SU-DHL-6 (cell line): ENCODE measurements at regions not wholly inside any gene's neighbourhood (a gene's known extent, or its start where the extent isn't known, plus 50 kb on each side); places are given as distances from the start of the nearest gene placed in this dataset.

Source experiments
- H2AFZ ChIP-seq: fragments of 200-600 bp; sonication (generic); 2 replicates; pipeline ENCODE4 v1.6.1; 2014; ENCODE audit warnings: low read depth, mild to moderate bottlenecking, moderate library complexity, mixed read lengths, antibody characterized with exemption, low read length; ENCODE audit not compliant: severe bottlenecking
- H3F3A ChIP-seq: fragments of 200-600 bp; shearing (Covaris generic); 2 replicates; pipeline ENCODE4 v1.6.0; 2016; ENCODE audit warnings: antibody characterized with exemption, mild to moderate bottlenecking; ENCODE audit not compliant: insufficient read depth
- H3K27ac ChIP-seq: fragments of 200-600 bp; sonication (generic); 2 replicates; pipeline ENCODE4 v1.5.1; 2016; ENCODE audit warnings: low read depth, mild to moderate bottlenecking, low read length, moderate library complexity, mixed read lengths
- H3K27me3 ChIP-seq: fragments of 200-600 bp; sonication (generic), shearing (Covaris generic); 2 replicates; pipeline ENCODE4 v1.6.0; 2014; ENCODE audit warnings: mild to moderate bottlenecking, low read length
- H3K36me3 ChIP-seq: fragments of 200-600 bp; sonication (generic); 2 replicates; pipeline ENCODE4 v1.6.1; 2014; ENCODE audit warnings: mild to moderate bottlenecking, low read length, mixed read lengths
- H3K4me2 ChIP-seq: fragments of 300-600, 200-600 bp; shearing (Covaris generic), sonication (generic); 2 replicates; pipeline ENCODE4 v1.6.0; 2014; ENCODE audit warnings: low read length, low read depth, mild to moderate bottlenecking; ENCODE audit not compliant: poor library complexity, severe bottlenecking
- H3K4me3 ChIP-seq: fragments of 200-600 bp; sonication (generic); 2 replicates; pipeline ENCODE4 v1.5.1; 2014; ENCODE audit warnings: antibody characterized with exemption, low read length, mild to moderate bottlenecking, mixed read lengths; ENCODE audit not compliant: insufficient read depth, poor library complexity, severe bottlenecking
- H3K79me2 ChIP-seq: fragments of 200-600 bp; sonication (generic); 2 replicates; pipeline ENCODE4 v1.6.1; 2014; ENCODE audit warnings: mild to moderate bottlenecking, low read length, moderate library complexity; ENCODE audit not compliant: insufficient read depth
- H3K9ac ChIP-seq: fragments of 200-600 bp; sonication (generic); 2 replicates; pipeline ENCODE4 v1.7.0; 2014; ENCODE audit warnings: mild to moderate bottlenecking, low read length
- H3K9me2 ChIP-seq: fragments of 200-600 bp; sonication (generic); replicated peaks from 2 replicates; pipeline ENCODE4 v1.6.1; 2014; ENCODE audit warnings: low read length; ENCODE audit not compliant: insufficient read depth
- H3K9me3 ChIP-seq: fragments of 200-600 bp; sonication (generic); 2 replicates; pipeline ENCODE4 v1.6.1; 2014; ENCODE audit warnings: low read length, mixed read lengths; ENCODE audit not compliant: insufficient read depth
- H4K20me1 ChIP-seq: fragments of 200-600 bp; sonication (generic); 2 replicates; pipeline ENCODE4 v1.6.1; 2014; ENCODE audit warnings: low read depth, mild to moderate bottlenecking, antibody characterized with exemption, low read length, moderate library complexity, mixed read lengths
- CTCF ChIP-seq: fragments of 200-600 bp; sonication (generic); IDR thresholded peaks from one replicate; pipeline ENCODE4 v1.5.1; 2017; ENCODE audit warnings: antibody characterized with exemption, mild to moderate bottlenecking, low read length, moderate library complexity; ENCODE audit not compliant: insufficient read depth, poor library complexity, severe bottlenecking
- EZH2phosphoT487 ChIP-seq: fragments of 200-600 bp; sonication (generic), shearing (Covaris generic); conservative IDR thresholded peaks from 2 replicates; pipeline ENCODE4 v1.6.1; 2018; ENCODE audit warnings: mild to moderate bottlenecking, antibody characterized with exemption, low read length, moderate library complexity, mixed read lengths

GRCh38 chr3:44108481-44108880, 133.2 kb upstream of the TOPAZ1 start:
- no peak overlapping the region for H3K9ac ChIP-seq

GRCh38 chr3:44109771-44110361, 131.8 kb upstream of the TOPAZ1 start:
- Histone ChIP-seq H3K27me3 (no peaks in the 10 kb centered on the region), H3K9ac (no peak overlapping the region), H3K4me2 (no peak overlapping the region), H3K79me2 (no peaks in the 10 kb centered on the region), H3K9me3 (no peaks in the 10 kb centered on the region), H3K36me3 (no peaks in the 10 kb centered on the region), H3F3A (no peaks in the 10 kb centered on the region), H2AFZ (no peak overlapping the region), H3K27ac (no peak overlapping the region), H4K20me1 (no peaks in the 10 kb centered on the region), H3K4me3 (no peak overlapping the region), H3K9me2 (no peaks in the 10 kb centered on the region)
- TF ChIP-seq EZH2phosphoT487 (no peak), CTCF (no peak)

More at GRCh38 chr3:44108481-44108880, 133.2 kb upstream of the TOPAZ1 start:
- Histone ChIP-seq H3K4me3 (no peak overlapping the region), H3K27me3 (no peaks in the 10 kb centered on the region), H3K79me2 (no peaks in the 10 kb centered on the region), H2AFZ (no peak overlapping the region), H3K27ac (no peak overlapping the region), H3K9me2 (no peaks in the 10 kb centered on the region), H3F3A (no peaks in the 10 kb centered on the region), H3K9me3 (no peaks in the 10 kb centered on the region), H3K36me3 (no peaks in the 10 kb centered on the region), H3K4me2 (no peak overlapping the region), H4K20me1 (no peaks in the 10 kb centered on the region)
- TF ChIP-seq CTCF = no peak

- Histone ChIP-seq H3K27ac (no peak overlapping the region), H3K9ac (no peak overlapping the region), H3K27me3 (no peaks in the 10 kb centered on the region), H3F3A (no peaks in the 10 kb centered on the region), H3K79me2 (no peaks in the 10 kb centered on the region), H3K4me3 (no peak overlapping the region), H3K9me3 (no peaks in the 10 kb centered on the region), H3K36me3 (no peaks in the 10 kb centered on the region), H3K9me2 (no peaks in the 10 kb centered on the region), H4K20me1 (no peaks in the 10 kb centered on the region), H3K4me2 (no peak overlapping the region), H2AFZ (no peak overlapping the region)
- no peak for TF ChIP-seq CTCF
- TF ChIP-seq EZH2phosphoT487 = no peak
Observed at GRCh38 chr3:44110648-44111047, 131.0 kb upstream of the TOPAZ1 start.

GRCh38 chr3:44111482-44111881, 130.2 kb upstream of the TOPAZ1 start:
- Histone ChIP-seq H3F3A (no peaks in the 10 kb centered on the region), H3K9ac (no peak overlapping the region), H4K20me1 (no peaks in the 10 kb centered on the region), H3K27ac (no peak overlapping the region), H3K4me3 (no peak overlapping the region), H3K79me2 (no peaks in the 10 kb centered on the region), H2AFZ (no peak overlapping the region), H3K4me2 (no peak overlapping the region), H3K9me2 (no peaks in the 10 kb centered on the region), H3K27me3 (no peaks in the 10 kb centered on the region), H3K9me3 (no peaks in the 10 kb centered on the region), H3K36me3 (no peaks in the 10 kb centered on the region)
- no peak for TF ChIP-seq EZH2phosphoT487
- no peak for TF ChIP-seq CTCF
